ENCODE measurements at regions not wholly inside any gene's neighbourhood (a gene's known extent, or its start where the extent isn't known, plus 50 kb on each side); places are given as distances from the start of the nearest gene placed in this dataset.
A peak's percentile ranks its signal among the peaks of the same experiment; 100 is the strongest.

GRCh38 chr1:170267317-170267716 lies 121.6 kb downstream of the NTMT2 start (continued):
- TF ChIP-seq CHD7 (IDR thresholded peaks at IDR 0.05; ENCODE audit: insufficient replicate concordance, low read length): no peak
- TF ChIP-seq TBP (IDR thresholded peaks at IDR 0.05; ENCODE audit: low read depth, low read length): no peak
- 0 out of 2 replicates have a peak, but pooled peaks have one; percentile 29 for TF ChIP-seq ATF3 (IDR thresholded peaks at IDR 0.05; ENCODE audit: insufficient read depth, low read depth, low read length)
- no peak for TF ChIP-seq SIRT6 (IDR thresholded peaks at IDR 0.05; ENCODE audit: low read length)
- no peak for TF ChIP-seq FOSL1 (IDR thresholded peaks at IDR 0.05; ENCODE audit: insufficient read depth, low read depth, low read length)
- TF ChIP-seq ZNF274 (IDR thresholded peaks at IDR 0.05; ENCODE audit: borderline replicate concordance, extremely low read depth, low read length): no peak
- TF ChIP-seq SP4 (IDR thresholded peaks at IDR 0.05; ENCODE audit: low read length): no peak
- TF ChIP-seq CBX5 (IDR thresholded peaks at IDR 0.05; ENCODE audit: low read depth, low read length): no peak

Data from H1 (cell line).